IPS DF 4.7 (cell line): ENCODE measurements at regions not wholly inside any gene's neighbourhood (a gene's known extent, or its start where the extent isn't known, plus 50 kb on each side); places are given as distances from the start of the nearest gene placed in this dataset.
A peak's percentile ranks its signal among the peaks of the same experiment; 100 is the strongest.
"Not testable (repeated sequence)": the region's sequence is repeated elsewhere in the genome, so short reads cannot be mapped to it uniquely, and the experiment has no call there.

Experiments used
- DNase-seq: peaks from one replicate; pipeline ENCODE4 v3.0.0-alpha.2; 2013; ENCODE audit warnings: low spot score; ENCODE audit errors: extremely low read depth

DNA sequence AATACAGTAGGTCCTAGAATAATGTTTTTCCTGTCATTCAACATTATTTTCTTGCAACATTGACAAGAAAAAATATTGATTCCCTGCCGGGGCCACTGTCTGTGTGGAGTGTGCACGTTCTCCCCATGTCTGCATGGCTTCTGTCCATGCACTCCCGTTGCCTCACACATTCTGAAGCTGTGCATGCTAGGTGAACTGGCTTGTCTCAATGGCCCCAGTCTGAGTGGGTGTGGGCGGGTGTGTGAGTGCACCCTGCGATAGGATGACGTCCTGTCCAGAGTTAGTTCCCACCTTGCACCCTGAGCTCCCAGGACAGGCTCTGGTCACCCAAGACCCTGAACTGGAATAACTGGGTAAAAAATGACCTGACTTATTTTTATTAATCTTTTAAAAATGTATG is 186.1 kb downstream of the CAND1 start:
- no peak for DNase-seq

DNA sequence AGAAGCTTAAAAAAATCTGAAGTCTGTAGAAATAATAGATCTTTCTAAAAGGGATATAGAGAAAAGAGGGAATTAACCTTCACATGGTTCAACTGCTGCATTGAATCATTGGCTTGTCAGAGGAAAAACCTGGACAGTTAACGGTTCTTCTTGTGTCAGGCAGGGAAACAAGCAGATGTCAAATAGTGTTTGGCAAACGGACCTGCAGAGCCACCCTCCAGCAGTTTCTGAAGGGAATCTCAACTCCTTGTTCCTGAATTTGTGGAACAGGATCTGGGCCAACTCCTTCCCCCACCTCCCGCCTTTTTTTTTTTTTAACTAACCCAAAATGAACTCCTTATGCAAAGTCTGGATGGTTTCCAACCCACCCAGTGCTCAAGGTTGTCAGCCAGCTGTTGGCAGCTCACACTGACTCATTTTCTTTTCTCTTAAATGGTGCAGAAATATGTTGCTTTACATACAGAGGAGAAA is 187.3 kb downstream of the CAND1 start:
- no peak for DNase-seq

DNA sequence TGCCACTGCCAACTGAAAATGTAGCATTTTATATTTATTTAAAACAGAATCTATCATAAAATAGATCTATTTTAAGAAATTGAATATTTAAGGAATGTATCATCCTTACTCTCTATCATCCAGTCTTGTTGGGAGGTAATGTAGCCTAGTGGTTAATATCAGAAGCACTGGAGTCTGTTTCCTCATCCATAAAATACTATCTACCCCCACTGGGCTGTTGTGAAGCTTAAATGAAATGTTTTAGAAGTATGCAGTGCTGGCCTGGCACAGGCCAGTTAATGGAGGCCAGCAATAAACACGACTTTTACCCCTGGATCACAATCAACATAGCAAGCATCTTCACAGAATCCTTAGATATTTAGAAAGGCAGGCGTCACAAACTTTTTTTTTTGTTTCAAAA is 188.0 kb downstream of the CAND1 start:
- DNase-seq = no peak

DNA sequence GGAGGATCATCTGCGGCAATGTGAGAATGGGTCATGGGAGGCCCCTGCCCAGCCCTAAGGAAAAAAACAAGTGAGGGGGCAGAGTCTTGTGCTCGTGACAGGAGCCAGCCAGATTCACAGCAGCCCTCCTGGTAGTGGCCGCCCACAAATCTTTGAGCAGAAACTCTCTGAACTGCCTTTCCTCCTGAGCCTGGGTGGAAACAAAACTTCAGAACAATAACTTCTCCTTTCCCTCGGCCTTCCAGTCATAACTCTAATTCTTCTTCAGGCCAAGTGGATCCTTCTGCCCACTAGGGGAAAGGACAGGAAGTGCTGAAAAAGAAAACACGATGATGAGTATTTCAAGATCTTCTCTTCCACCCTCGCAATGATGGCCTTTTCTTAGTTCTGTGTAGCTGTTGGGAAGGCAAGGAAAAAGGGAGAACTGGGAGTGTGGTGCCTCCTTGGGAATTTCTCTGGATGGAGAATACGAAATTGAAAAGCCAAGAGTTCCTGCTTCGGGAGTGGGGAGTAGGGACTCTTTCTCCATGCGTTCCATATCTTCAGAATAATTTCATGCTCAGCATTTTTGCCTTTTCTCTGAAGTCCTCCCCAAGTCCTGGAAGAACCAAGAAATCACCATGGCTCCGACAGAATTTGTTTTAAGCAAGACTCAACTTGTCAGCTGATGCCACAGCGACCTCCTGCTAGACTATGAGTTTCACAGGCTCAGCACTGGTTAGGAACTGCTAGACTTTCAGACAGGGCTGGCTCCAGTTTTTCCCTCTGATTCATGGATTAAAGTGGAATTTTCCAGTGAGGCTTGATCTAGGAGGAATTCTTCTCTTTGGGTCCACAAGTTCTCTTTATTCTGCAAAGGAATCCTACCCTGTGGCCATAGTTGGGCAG is 188.9 kb downstream of the CAND1 start:
- DNase-seq = no peak

DNA sequence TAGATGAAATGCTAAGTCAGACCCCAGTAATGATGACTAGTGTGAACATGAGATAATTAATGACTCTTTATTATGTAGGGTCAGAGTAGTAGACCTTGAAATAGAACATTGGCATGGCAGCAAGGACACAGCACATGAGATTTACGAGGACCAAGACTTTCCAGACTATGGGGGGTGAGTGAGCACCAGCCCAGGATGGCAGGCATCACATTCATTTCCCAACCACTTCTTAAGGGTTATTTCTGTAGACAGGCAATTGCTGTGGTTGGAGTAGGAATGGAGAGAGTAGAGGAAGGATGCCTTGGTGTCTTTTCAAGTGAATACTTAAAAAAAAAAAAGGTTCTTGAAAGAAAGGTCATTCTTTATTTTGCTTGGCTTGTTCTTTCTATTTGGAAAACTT is 189.4 kb upstream of the DYRK2 start:
- no peak for DNase-seq

DNA sequence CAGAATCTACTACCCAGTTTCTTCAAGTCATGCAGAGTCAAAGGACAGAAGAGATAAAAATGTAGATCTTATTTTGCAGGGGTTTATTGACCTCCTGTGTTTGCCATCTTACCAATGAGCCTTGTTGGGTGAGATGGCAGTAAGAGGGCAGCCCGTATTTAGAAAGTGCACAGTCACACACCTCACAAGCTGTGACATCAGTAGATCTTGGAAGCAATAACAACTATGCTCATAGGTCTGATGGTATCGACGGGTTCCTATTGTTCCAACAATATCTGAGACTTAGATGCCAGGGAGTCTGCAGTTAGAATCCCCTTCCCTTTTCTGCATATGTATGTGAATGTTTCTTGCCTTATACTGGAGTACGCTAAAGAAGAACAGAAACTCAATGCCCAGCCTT is 189.0 kb upstream of the DYRK2 start:
- DNase-seq = no peak

DNA sequence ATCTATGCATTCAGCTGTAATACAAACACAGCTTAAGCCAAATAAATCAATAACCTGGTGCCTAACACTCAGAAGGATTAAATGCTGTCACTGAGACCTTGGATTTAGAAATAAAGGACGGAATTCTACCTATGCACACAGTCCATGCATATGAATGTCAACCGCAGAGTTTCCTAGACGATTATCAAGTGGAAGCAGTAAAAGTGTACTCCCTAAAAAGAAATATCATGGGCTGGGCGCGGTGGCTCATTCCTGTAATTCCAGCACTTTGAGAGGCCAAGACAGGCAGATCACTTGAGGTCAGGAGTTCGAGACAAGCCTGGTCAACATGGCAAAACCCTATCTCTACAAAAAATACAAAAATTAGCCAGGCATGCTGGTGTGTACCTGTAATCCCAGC is 188.2 kb upstream of the DYRK2 start:
- DNase-seq = no peak

DNA sequence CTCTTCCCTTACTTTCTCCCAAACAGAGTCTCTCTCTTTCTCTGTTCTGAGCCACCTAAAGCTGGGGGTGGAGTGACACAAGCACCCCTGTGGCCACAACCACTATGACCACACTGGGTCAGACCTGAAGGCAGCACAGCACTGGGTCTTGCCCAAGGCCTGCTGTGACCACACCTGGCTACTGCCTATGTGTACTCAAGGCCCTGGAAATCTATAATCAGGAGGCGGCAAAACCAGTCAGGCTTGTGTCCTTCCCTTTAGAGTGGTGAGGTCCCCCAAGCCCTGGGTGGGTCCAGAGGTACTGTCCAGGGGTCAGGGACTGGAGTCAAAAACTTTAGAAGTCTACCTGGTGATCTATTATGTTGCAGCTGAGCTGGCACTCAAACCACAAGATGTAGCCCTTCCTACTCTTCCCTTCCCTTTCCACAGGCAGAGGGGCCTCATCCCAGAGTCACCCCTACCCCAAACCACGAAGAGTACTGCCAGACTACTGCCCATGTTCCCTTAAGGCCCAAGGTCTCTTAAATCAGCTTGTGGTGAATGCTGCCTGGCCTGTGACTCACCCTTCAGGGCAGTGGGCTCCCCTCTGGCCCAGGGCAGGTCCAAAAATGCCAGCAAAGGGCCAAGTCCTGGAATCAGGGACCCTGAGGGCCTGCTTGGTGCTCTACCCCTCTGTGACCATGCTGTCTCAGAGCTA is 179.8 kb upstream of the DYRK2 start:
- DNase-seq = no peak

DNA sequence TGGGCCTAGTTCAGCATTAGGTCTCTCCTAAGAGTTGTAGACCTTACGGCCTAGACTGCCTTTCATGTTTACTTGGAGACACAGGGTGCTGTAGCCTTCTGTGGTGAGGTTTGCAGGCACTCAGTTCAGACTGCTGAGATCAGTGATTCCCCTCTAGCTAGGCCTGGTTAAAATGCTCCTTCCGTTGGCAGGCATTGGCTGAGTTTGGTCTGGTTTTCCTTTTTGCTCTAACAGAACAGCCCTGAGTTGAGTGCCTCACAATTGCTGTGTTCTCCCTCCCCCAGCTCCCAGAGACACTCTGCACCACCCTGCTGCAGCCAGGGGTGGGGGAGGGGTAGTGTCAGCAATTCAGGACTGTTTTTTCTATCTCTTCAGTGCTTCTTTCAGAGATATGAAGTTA is 178.9 kb upstream of the DYRK2 start:
- DNase-seq = peak; percentile 25

DNA sequence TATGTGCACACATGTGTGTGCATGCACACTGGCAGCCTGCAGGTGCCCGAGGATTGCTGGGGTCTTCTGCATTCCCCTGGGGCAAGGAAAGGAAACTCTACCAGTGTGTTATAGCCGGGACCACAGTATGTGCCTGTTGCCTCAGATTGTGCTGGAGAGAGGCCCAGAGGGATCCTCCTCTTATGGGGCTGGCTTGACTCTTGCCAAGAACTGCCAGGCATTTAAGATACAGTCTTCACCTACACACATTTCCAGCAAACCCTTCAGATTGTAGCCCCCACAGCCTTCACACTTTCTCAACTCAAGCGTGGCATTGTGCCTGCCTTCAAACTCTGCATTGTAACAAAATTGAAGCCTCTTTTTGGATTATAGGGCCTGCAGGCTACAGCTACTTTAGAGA is 176.7 kb upstream of the DYRK2 start:
- no peak for DNase-seq

DNA sequence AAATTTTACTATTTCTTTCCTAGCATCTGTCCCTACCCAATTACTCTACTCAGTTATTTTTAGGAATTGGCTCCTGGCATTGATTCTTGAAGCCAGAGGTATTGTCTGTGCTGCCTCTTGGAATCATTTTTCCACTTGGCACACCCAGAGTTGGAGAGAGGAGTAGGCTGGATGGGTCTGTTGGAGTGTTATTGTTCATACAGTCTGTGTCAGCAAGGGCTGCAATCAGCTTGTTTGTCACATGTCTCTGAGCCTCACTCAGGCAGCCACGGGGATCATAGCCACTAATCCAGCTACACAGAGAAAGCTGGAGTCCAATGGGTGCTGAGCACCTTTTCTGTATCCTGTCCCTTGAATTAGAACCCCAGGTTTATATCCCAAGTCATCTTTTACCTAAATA is 176.0 kb upstream of the DYRK2 start:
- no peak for DNase-seq

DNA sequence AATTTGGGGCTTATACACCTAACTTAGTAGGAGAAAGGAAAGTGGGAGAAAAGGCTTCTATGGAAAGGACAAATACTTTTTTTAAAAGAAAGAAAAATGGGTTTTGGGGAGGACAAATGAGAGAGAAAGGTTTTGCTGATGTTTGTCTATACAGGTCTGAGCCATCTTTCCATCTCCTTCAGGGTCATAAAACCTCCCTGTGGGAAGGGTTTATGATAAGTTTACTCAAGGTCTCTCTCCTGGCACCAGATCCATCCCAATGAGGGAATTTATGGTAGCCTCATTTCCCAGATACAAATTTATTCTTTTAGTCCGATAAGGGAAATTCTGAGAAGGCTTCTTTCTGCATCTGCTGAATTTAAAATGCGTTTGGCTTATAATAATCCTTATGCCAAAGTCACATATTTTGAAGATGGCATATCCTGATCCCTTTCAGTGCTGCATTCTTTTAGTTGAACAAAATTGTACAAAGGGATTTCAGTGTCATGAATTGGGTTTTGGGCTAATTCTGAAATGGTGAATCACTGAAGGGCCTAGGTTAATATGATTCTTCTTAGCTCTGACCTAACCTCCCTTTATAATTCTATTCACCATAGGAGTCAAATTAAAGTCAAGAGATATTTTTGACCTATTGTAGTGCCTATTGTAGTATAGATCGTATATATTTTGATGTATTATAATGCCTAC is 173.5 kb upstream of the DYRK2 start:
- no peak for DNase-seq

DNA sequence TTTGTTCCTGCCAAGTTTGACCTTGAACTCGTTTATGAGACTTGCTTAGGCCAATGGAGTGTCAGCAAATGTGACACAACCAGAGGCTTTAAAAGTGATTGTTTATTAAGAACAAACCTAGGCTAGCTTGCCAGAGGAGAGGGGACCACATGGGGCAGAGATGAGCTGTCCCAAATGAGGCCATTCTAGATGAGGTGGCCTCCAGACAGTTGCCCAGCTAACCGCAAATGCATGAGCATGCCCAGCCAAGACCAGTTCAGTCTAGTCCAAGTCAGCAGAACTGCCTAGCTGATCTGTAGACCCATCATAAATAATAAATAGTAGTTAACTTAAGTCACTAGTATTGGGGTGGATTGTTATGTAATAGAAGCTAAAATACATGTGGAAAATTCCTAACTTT is 172.8 kb upstream of the DYRK2 start:
- no peak for DNase-seq

DNA sequence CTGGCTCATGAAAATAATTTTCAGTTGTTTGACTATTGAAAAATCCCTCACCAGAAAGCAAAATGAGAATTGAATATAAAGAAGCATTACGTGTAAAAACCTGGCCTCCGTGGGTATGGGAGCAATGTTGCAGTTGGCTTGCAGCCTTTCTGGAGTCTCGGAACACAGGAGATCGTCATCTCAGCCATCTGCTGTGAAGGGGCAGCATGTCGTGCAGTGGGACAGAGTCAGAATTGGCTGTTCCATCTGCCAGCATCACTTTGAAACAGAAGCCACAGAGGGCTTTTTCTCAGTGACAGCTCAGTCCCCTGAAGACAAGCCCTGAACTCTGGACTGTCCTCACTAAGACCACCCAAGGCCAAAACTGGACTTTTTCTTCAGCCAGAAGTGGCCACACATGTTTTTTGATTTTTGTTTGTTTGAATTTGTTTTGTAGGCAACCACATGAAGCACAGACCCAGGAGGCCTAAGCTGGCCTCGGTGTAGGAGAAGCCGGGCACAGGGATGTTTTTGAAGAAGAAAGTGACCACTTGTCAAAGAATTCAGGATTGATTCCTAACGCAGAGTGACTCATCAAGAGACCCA is 170.8 kb upstream of the DYRK2 start:
- no peak for DNase-seq

DNA sequence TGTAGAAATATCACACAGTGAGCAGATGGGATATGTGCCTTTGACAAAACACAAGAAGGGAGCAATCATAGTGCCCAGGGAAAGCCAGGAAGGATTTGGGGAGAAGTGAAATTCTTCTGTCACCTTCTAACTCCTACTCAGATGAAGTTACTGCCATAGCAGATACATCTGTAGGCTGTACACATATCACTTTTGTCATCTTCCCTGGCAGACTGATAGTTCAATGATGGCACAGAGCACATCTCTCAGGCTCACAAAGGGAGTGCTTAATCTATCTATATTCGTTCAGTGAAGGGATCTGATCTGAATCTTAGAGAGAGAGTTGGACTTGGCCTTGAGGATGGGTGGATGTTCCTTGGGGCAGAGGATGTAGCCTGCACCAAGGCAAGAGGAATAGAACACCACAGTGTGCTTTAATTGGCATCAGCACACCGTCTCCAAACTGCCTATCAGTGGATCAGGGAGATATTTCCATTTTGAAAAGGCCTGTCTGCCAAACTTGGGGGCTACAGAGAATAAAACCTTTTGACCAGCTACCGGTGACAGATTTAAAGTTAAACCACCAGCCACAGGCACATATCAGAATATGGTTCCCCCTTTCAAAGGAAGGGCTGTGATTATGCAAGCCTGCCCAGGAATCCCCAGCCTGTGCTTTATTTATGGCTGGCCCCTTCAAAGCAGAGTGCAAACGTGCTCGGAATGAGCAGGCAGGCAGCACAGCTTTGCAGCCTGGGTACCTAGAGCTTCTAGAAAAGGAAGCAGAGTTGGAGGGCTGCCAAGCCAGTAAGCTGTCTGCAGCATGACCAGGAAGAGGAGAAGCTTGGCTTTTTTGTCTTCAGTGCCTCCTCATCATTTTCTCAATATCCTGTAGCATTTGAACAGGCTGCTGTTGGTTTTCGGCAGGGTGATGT is 165.5 kb upstream of the DYRK2 start:
- DNase-seq = no peak

DNA sequence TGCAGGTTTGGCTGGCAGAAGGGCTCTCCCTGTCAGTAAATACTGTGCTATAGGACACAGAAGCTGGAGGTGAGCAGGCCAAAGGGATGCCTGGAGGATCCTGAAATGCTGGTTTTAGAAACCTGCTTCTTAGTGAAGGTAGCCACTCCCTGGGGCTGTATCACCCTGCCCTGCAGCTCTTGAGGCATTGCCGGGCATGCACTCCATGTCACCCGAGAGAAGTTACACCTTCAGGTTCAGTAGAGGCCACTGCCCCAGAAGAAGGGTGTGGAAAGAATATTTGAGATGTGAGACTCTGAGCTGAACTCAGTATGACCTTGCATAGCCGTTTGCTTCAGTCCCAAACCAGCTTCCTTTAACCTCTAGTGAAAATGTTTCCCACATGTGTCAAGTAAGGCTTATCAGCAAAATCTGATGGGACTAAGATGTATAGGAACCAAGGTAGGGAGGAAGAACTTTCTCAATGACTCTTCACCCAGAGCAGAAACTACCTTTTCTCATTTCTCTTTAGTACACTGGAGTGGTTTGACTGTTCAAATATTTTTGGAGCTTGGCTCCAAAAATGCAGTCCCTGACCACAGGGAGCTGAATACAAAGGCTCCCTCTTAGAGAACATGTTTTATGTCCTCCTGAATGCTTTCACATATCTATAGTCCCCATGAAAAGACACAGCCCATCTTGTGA is 164.5 kb upstream of the DYRK2 start:
- no peak for DNase-seq

DNA sequence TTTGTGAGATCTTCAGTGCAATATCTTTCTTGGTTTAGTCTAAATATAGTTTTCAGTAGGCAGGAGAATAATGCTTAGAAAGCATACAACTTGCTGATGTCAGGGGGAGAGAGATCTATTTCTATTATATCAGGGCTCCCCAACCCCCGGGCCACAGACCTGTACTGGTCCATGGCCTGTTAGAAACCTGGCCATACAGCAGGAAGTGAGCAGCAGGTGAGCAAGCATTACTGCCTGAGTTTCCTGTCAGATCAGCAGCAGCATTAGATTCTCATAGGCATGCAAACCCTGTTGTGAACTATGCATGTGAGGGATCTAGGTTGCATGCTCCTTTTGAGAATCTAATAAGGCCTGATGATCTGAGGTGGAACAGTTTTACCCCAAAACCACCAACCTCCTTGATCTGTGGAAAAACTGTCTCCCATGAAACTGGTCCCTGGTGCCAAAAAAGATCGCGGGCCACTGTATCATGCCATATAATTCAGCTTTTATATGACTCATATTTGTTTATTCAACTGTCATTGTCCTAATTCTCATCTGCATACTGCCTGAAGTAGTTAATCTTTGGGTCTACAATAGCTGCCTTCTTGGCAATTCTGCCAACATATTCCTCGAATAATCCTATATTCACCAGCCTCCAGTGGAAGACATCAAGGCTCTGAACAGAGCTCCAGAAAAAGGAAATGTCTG is 163.6 kb upstream of the DYRK2 start:
- no peak for DNase-seq

DNA sequence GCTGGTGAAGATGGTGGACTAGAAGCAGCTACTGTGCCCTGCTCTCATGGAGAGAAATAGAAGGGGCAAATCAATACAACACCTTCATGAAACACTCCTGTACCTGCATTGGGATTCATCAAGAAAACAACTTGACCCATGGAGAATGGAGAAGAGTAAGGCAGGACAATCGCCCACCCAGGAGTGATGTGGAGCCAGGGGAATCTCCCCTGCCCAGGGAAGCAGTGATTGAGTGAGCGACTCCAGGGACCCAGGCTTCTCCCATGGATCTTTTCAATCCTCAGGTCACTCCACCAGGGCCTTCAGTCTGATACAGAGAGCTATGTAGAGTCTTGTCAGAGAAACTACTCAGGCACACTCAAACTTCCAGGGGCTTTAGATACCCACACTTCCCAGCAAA is 161.9 kb upstream of the DYRK2 start:
- DNase-seq = no peak

DNA sequence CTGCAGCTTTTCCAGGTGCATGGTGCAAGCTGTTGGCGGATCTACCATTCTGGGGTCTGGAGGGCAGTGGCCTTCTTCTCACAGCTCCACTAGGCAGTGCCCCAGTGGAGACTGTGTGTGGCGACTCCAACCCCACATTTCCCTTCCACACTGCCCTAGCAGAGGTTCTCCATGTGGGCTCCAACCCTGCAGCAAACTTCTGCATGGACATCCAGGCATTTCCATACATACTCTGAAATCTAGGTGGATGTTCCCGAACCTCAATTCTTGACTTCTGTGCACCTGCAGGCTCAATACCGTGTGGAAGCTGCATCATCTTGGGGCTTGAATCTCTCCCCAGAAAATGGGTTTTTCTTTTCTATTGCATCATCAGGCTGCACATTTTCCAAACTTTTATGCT is 160.2 kb upstream of the DYRK2 start:
- not testable (repeated sequence) for DNase-seq

DNA sequence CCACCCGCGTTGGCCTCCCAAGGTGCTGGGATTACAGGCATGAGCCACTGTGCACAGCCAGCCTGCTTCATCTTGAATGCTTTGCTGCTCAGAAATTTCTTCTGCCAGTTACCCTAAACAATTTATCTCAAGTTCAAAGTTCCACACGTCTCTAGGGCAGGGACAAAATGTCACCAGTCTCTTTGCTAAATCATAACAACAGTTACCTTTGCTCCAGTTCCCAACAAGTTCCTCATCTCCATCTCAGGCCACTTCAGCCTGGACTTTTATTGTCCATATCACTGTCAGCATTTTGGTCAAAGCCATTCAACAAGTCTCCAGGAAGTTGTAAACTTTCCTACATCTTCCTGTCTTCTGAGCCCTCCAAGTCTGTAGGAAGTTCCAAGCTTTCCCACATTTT is 159.5 kb upstream of the DYRK2 start:
- no peak for DNase-seq
